ENCODE measurements at regions not wholly inside any gene's neighbourhood (a gene's known extent, or its start where the extent isn't known, plus 50 kb on each side); places are given as distances from the start of the nearest gene placed in this dataset.

DNA sequence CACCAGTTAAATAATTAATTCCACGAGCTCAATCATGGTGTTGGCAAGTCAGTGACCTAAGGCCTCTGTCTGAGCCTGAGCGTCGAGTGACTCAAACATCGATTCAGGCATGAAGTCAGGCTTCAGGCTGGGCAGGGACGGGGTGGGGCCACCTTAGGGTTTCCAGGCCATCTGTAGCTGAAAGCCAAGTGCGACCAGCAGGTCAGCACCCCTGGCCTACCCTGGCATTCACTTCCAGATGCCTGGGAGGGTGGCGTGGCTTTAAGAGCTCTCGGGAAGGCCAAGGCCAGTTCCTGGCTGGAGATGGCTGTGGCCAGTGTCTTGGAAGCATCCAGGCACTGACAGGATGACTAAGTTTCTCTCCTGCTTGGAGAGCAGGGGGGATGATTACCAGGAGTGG is 113.4 kb downstream of the DACT2 start:
- TF ChIP-seq, protein P1, sequence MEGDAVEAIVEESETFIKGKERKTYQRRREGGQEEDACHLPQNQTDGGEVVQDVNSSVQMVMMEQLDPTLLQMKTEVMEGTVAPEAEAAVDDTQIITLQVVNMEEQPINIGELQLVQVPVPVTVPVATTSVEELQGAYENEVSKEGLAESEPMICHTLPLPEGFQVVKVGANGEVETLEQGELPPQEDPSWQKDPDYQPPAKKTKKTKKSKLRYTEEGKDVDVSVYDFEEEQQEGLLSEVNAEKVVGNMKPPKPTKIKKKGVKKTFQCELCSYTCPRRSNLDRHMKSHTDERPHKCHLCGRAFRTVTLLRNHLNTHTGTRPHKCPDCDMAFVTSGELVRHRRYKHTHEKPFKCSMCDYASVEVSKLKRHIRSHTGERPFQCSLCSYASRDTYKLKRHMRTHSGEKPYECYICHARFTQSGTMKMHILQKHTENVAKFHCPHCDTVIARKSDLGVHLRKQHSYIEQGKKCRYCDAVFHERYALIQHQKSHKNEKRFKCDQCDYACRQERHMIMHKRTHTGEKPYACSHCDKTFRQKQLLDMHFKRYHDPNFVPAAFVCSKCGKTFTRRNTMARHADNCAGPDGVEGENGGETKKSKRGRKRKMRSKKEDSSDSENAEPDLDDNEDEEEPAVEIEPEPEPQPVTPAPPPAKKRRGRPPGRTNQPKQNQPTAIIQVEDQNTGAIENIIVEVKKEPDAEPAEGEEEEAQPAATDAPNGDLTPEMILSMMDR (IDR thresholded peaks at IDR 0.05): no peak
- Histone ChIP-seq H3K27me3 (ENCODE audit: insufficient read depth in 3 of 3, low read length in 2 of 3) (peaks cover 0 to 5% (median 1%) of the 10 kb centered on the region in 3 donors), H3K9me3 (peaks cover 4% of the 10 kb centered on the region), H3K4me3 (no peak overlapping the region), H3K27ac (no peak overlapping the region), H3K4me1 (no peaks in the 10 kb centered on the region), H3K36me3 (ENCODE audit: insufficient read depth in 1 of 2, low read depth in 1 of 2) (no peaks in the 10 kb centered on the region)
- DNase-seq (peak in 1 of 2 donors; percentile 32), ATAC-seq (no peak)
- intact Hi-C loops (cut with DNase I): no loop called here
- WGBS, 3 donors: 65 to 75% (median 73%) methylated on average over 8 of the region's 8 CpGs

DNA sequence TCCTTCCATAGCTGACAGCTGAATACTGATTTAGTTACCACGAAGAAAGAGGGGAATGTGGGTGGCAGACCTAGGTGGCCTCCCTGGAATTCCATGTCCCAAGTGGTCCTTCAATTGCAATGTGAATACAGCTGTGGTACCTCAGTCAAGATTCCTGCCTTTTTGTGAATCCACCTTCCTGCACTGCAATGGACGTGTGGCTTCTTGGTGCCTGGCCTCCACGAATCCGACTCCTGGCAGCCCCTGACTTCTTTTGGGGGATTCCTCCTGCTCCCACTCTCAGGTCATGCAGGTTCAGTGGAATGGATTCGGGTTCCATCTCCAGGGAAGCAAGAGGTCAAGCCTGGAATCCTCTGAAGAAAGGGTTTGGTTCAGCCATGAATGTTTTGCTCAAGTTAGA is 117.8 kb downstream of the DACT2 start:
- Histone ChIP-seq H3K27ac (no peak overlapping the region), H3K4me3 (no peak overlapping the region), H3K36me3 (ENCODE audit: insufficient read depth in 1 of 2, low read depth in 1 of 2) (no peaks in the 10 kb centered on the region), H3K4me1 (no peaks in the 10 kb centered on the region), H3K27me3 (ENCODE audit: insufficient read depth in 3 of 3, low read length in 2 of 3) (peaks cover 0 to 4% (median 0%) of the 10 kb centered on the region in 3 donors), H3K9me3 (peaks cover 4% of the 10 kb centered on the region)
- no peak for ATAC-seq
- intact Hi-C loops (cut with DNase I): no loop called here
- TF ChIP-seq, protein P1 (IDR thresholded peaks at IDR 0.05): no peak
- WGBS, 3 donors: 84 to 89% (median 86%) methylated on average over 5 of the region's 5 CpGs
- no peak for DNase-seq

DNA sequence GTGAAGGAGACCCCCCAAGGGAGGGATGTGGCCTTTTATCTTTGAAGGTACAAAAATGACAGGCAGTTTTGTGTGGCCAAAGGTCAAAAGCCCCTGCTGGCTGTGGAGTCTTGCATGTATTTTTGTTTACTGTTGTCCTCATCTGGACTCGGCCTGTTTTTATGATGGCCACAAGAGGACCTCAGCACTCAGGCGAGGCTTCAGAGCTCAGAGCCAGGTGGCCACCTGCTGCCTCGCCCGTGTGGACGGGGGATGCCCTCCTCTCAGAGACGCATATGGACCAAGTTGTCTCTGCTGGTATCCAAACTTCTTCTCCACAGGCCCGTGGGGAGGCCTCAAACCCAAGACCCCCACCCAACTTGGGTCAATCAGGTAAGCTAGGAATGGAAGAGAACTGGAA is 118.2 kb downstream of the DACT2 start:
- ATAC-seq: no peak
- no peak overlapping the region for H3K4me3 ChIP-seq
- TF ChIP-seq, protein P1 (IDR thresholded peaks at IDR 0.05): no peak
- intact Hi-C loops (cut with DNase I): no loop called here
- H3K36me3 ChIP-seq (ENCODE audit: insufficient read depth in 1 of 2, low read depth in 1 of 2): no peaks in the 10 kb centered on the region
- 61 to 68% (median 62%) methylated on average over 7 of the region's 7 CpGs for WGBS, 3 donors
- H3K9me3 ChIP-seq: peaks cover 4% of the 10 kb centered on the region
- H3K27me3 ChIP-seq (ENCODE audit: insufficient read depth in 3 of 3, low read length in 2 of 3): peaks cover 0 to 4% (median 0%) of the 10 kb centered on the region in 3 donors
- H3K4me1 ChIP-seq: no peaks in the 10 kb centered on the region
- DNase-seq: no peak
- H3K27ac ChIP-seq: no peak overlapping the region

DNA sequence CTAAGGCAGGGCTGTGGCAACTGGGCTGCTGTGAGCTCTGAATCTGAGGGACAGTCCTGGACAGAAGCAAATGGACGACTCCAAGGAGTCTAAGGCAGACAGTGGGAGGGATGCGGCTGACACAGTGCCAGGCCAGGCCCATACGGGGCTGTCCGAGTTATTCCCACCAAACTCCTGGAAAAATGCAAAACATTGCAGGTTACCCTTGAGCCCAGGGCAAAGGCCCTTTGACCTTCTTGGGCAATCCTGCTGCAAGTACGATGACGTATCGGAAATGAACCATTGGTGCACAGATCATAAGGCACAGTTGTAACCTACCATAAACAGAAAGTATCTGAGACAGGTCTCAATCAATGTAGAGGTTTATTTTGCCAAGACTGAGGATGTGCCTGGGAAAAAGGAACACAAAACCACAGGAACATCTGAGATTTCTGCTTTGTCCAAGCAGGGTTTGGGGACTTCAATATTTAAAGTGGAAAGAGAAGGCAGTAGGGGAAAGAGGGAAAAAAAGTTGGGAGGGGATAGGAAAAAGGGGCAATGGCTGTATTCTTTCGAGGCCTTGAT is 118.9 kb downstream of the DACT2 start:
- peaks cover 0 to 4% (median 0%) of the 10 kb centered on the region in 3 donors for H3K27me3 ChIP-seq (ENCODE audit: insufficient read depth in 3 of 3, low read length in 2 of 3)
- no peak overlapping the region for H3K27ac ChIP-seq
- peaks cover 4% of the 10 kb centered on the region for H3K9me3 ChIP-seq
- WGBS, 3 donors: 93 to 96% (median 93%) methylated on average over 8 of the region's 8 CpGs
- H3K4me3 ChIP-seq: no peak overlapping the region
- TF ChIP-seq, protein P1 (IDR thresholded peaks at IDR 0.05): no peak
- no peak for ATAC-seq
- H3K4me1 ChIP-seq: no peaks in the 10 kb centered on the region
- no peaks in the 10 kb centered on the region for H3K36me3 ChIP-seq (ENCODE audit: insufficient read depth in 1 of 2, low read depth in 1 of 2)
- no peak for DNase-seq
- intact Hi-C loops (cut with DNase I): no loop called here
